Calu3 (cell line): ENCODE measurements at regions not wholly inside any gene's neighbourhood (a gene's known extent, or its start where the extent isn't known, plus 50 kb on each side); places are given as distances from the start of the nearest gene placed in this dataset.

Source experiments
- BruUV-seq: library from RNA; stranded (reverse); fragments of 400-500 nt; replicated peaks from 2 replicates; lab custom pipeline; 2021; lab: Mats Ljungman, UMichigan
- CTCF ChIA-PET: fragments of 300-600 bp; sonication (Branson Sonifier 250); formaldehyde crosslinking; loops from one replicate; lab custom pipeline; 2022; ENCODE audit warnings: antibody characterized with exemption; lab: Charles Lee
- DNase-seq: peaks from one replicate; pipeline ENCODE4 v3.0.0; 2022
- H3K27ac Mint-ChIP-seq: one replicate; pipeline ENCODE4 v1.8.0; 2022; ENCODE audit warnings: mixed read lengths; ENCODE audit not compliant: unreplicated experiment
- H3K27me3 Mint-ChIP-seq: one replicate; pipeline ENCODE4 v1.8.0; 2022; ENCODE audit warnings: mixed read lengths; ENCODE audit not compliant: unreplicated experiment
- H3K36me3 Mint-ChIP-seq: one replicate; pipeline ENCODE4 v1.8.0; 2022; ENCODE audit warnings: mild to moderate bottlenecking, moderate library complexity, mixed read lengths; ENCODE audit not compliant: insufficient read depth, unreplicated experiment
- H3K4me1 Mint-ChIP-seq: one replicate; pipeline ENCODE4 v1.8.0; 2022; ENCODE audit warnings: mild to moderate bottlenecking, low read depth, mixed read lengths; ENCODE audit not compliant: unreplicated experiment
- H3K4me3 Mint-ChIP-seq: one replicate; pipeline ENCODE4 v1.8.0; 2022; ENCODE audit warnings: mild to moderate bottlenecking, low read depth, moderate library complexity, mixed read lengths; ENCODE audit not compliant: unreplicated experiment
- H3K9me3 Mint-ChIP-seq: one replicate; pipeline ENCODE4 v1.8.0; 2022; ENCODE audit warnings: low read depth, mixed read lengths; ENCODE audit not compliant: unreplicated experiment
- CTCF ChIP-seq: fragments of 200-600 bp; IDR thresholded peaks from one replicate; pipeline ENCODE4 v1.8.0; 2022; ENCODE audit warnings: antibody characterized with exemption; ENCODE audit not compliant: unreplicated experiment
- intact Hi-C: fragments of 100-400 bp; cut with micrococcal nuclease; formaldehyde crosslinking; loops from one replicate; pipeline ENCODE4 v1.10.0; 2022; ENCODE audit not compliant: unreplicated experiment

GRCh38 chr14:97838986-97839385 is 1041.8 kb downstream of the VRK1 start:
- Mint-ChIP-seq H3K36me3 (no peaks in the 10 kb centered on the region), H3K9me3 (peaks cover 14% of the 10 kb centered on the region), H3K27me3 (no peaks in the 10 kb centered on the region), H3K27ac (no peak overlapping the region), H3K4me1 (no peaks in the 10 kb centered on the region), H3K4me3 (no peak overlapping the region)
- intact Hi-C loops, result no loop called here
- TF ChIP-seq CTCF, result no peak
- CTCF ChIA-PET, result no interaction called here
- DNase-seq, result no peak
- no TSS peak for BruUV-seq

- Mint-ChIP-seq H3K27ac (no peak overlapping the region), H3K4me3 (no peak overlapping the region), H3K36me3 (no peaks in the 10 kb centered on the region), H3K27me3 (no peaks in the 10 kb centered on the region), H3K4me1 (no peaks in the 10 kb centered on the region), H3K9me3 (peaks cover 14% of the 10 kb centered on the region)
- CTCF ChIA-PET, result no interaction called here
- DNase-seq, result no peak
- BruUV-seq, result no TSS peak
- intact Hi-C loops, result no loop called here
- no peak for TF ChIP-seq CTCF
Measured at GRCh38 chr14:97840159-97840558, 1043.0 kb downstream of the VRK1 start.

- BruUV-seq, result no TSS peak
- peaks cover 8% of the 10 kb centered on the region for H3K9me3 Mint-ChIP-seq
- H3K36me3 Mint-ChIP-seq, result no peaks in the 10 kb centered on the region
- no peaks in the 10 kb centered on the region for H3K4me1 Mint-ChIP-seq
- H3K27ac Mint-ChIP-seq, result no peak overlapping the region
- H3K27me3 Mint-ChIP-seq, result no peaks in the 10 kb centered on the region
- DNase-seq, result no peak
- no peak overlapping the region for H3K4me3 Mint-ChIP-seq
- TF ChIP-seq CTCF, result no peak
- CTCF ChIA-PET, result no interaction called here
- intact Hi-C loops, result no loop called here
Measured at GRCh38 chr14:97841762-97842161, 1044.6 kb downstream of the VRK1 start.

- Mint-ChIP-seq H3K27me3 (no peaks in the 10 kb centered on the region), H3K4me1 (no peaks in the 10 kb centered on the region), H3K27ac (no peak overlapping the region), H3K9me3 (peaks cover 6% of the 10 kb centered on the region), H3K4me3 (no peak overlapping the region), H3K36me3 (no peaks in the 10 kb centered on the region)
- CTCF ChIA-PET, result no interaction called here
- intact Hi-C loops, result no loop called here
- no peak for DNase-seq
- no TSS peak for BruUV-seq
- TF ChIP-seq CTCF, result no peak
Measured at GRCh38 chr14:97843066-97843465, 1045.9 kb downstream of the VRK1 start.

- no peak overlapping the region for H3K27ac Mint-ChIP-seq
- CTCF ChIA-PET, result no interaction called here
- no peaks in the 10 kb centered on the region for H3K36me3 Mint-ChIP-seq
- intact Hi-C loops, result no loop called here
- H3K9me3 Mint-ChIP-seq, result peaks cover 11% of the 10 kb centered on the region
- no peaks in the 10 kb centered on the region for H3K4me1 Mint-ChIP-seq
- no peak overlapping the region for H3K4me3 Mint-ChIP-seq
- no peaks in the 10 kb centered on the region for H3K27me3 Mint-ChIP-seq
- no peak for DNase-seq
- TF ChIP-seq CTCF, result no peak
- no TSS peak for BruUV-seq
Measured at GRCh38 chr14:97844042-97844441, 1046.9 kb downstream of the VRK1 start.
